ENCODE measurements at regions not wholly inside any gene's neighbourhood (a gene's known extent, or its start where the extent isn't known, plus 50 kb on each side); places are given as distances from the start of the nearest gene placed in this dataset.

GRCh38 chr10:118511711-118512110, 83.7 kb downstream of the PRLHR start:
- TF ChIP-seq CTCF (conservative IDR thresholded peaks at IDR 0.05; ENCODE audit: low read length), result no peak
- TF ChIP-seq EZH2phosphoT487 (IDR thresholded peaks at IDR 0.05; ENCODE audit: borderline replicate concordance, low read depth, low read length), result no peak

Data from OCI-LY7 (cell line).